Endodermal cell (in vitro differentiated cells): ENCODE measurements at regions not wholly inside any gene's neighbourhood (a gene's known extent, or its start where the extent isn't known, plus 50 kb on each side); places are given as distances from the start of the nearest gene placed in this dataset.

ENCODE experiments used
- DNase-seq: peaks from one replicate; pipeline ENCODE4 v3.0.0-alpha.2; 2017
- H3K27ac ChIP-seq: 2 replicates; pipeline ENCODE4 v1.5.1; 2013; ENCODE audit warnings: mild to moderate bottlenecking, low read depth, low read length, moderate library complexity
- H3K27me3 ChIP-seq: 2 replicates; pipeline ENCODE4 v1.6.1; 2013; ENCODE audit warnings: mild to moderate bottlenecking, low read length, moderate library complexity; ENCODE audit not compliant: insufficient read depth, control insufficient read depth, poor library complexity, severe bottlenecking
- H3K36me3 ChIP-seq: 2 replicates; pipeline ENCODE4 v1.7.0; 2013; ENCODE audit warnings: mild to moderate bottlenecking, low read length, moderate library complexity; ENCODE audit not compliant: control insufficient read depth, insufficient read depth
- H3K4me1 ChIP-seq: one replicate; pipeline ENCODE4 v1.7.0; 2013; ENCODE audit warnings: low read length; ENCODE audit not compliant: control insufficient read depth, insufficient read depth
- H3K4me3 ChIP-seq: 2 replicates; pipeline ENCODE4 v1.5.1; 2013; ENCODE audit warnings: mild to moderate bottlenecking, low read length, moderate library complexity
- H3K9ac ChIP-seq: 2 replicates; pipeline ENCODE4 v1.6.1; 2013; ENCODE audit warnings: mild to moderate bottlenecking, low read length, moderate library complexity; ENCODE audit not compliant: poor library complexity, severe bottlenecking; ENCODE audit errors: extremely low read depth
- H3K9me3 ChIP-seq: 2 replicates; pipeline ENCODE4 v1.6.1; 2013; ENCODE audit warnings: mild to moderate bottlenecking, low read length, moderate library complexity; ENCODE audit not compliant: control insufficient read depth
- H3K27ac Mint-ChIP-seq: 2 replicates; pipeline ENCODE4 v1.8.0; 2020; ENCODE audit warnings: mixed read lengths
- H3K27me3 Mint-ChIP-seq: 2 replicates; pipeline ENCODE4 v1.8.0; 2021; ENCODE audit warnings: mild to moderate bottlenecking, mixed read lengths; ENCODE audit not compliant: insufficient read depth
- H3K36me3 Mint-ChIP-seq: 2 replicates; pipeline ENCODE4 v1.8.0; 2020; ENCODE audit warnings: low read depth, mixed read lengths
- H3K4me1 Mint-ChIP-seq: 2 replicates; pipeline ENCODE4 v1.8.0; 2020; ENCODE audit warnings: mixed read lengths
- H3K4me3 Mint-ChIP-seq: 2 replicates; pipeline ENCODE4 v1.8.0; 2020; ENCODE audit warnings: mild to moderate bottlenecking, moderate library complexity, mixed read lengths
- H3K9me3 Mint-ChIP-seq: 2 replicates; pipeline ENCODE4 v1.8.0; 2020; ENCODE audit warnings: mild to moderate bottlenecking, mixed read lengths
- WGBS, 2 experiments: methylation state at CpG; one replicate each; pipeline versions ENCODE4 v1.1.5 to v1.1.7; 2013; ENCODE audit warnings: missing lambda C conversion rate in 2 of 2, mixed read lengths in 1 of 2; ENCODE audit not compliant: insufficient coverage in 1 of 2, insufficient read length in 1 of 2; 5-methylcytosine and 5-hydroxymethylcytosine counted together
- TF ChIP-seq, protein P1 (sequence below): fragments of 200-600 bp; sonication (generic); conservative IDR thresholded peaks from 2 replicates; pipeline ENCODE4 v1.5.0; 2021; ENCODE audit warnings: antibody characterized with exemption, mild to moderate bottlenecking

DNA sequence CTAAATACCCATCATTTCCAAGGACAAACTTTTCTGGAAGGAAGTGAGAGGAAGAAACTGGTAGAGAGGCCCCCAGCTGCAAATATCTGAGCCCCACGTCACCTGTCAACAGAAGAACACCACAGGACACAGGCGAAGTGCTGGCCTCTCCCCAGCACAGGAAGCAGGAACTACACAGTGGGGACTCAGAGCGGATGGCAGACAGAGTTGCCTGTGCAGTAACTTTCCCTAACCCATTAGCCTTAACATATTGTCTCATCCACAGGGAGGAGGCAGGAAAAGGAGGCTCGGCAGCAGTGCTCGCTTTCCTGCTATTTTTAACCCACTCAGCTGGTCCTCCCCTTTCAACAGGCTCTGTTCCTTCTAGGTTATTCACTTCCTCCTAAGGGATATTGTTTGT lies 111.5 kb upstream of the TMPO start:
- Mint-ChIP-seq H3K27me3 (no peaks in the 10 kb centered on the region), H3K4me1 (peaks cover 31% of the 10 kb centered on the region), H3K27ac (no peak overlapping the region), H3K36me3 (no peaks in the 10 kb centered on the region), H3K9me3 (peaks cover 17% of the 10 kb centered on the region), H3K4me3 (no peak overlapping the region)
- peaks cover 15% of the 10 kb centered on the region for H3K4me1 ChIP-seq
- H3K9me3 ChIP-seq, result peaks cover 7% of the 10 kb centered on the region
- no peak for DNase-seq
- H3K9ac ChIP-seq, result no peak overlapping the region
- no peak overlapping the region for H3K4me3 ChIP-seq
- no peaks in the 10 kb centered on the region for H3K36me3 ChIP-seq
- TF ChIP-seq, protein P1, sequence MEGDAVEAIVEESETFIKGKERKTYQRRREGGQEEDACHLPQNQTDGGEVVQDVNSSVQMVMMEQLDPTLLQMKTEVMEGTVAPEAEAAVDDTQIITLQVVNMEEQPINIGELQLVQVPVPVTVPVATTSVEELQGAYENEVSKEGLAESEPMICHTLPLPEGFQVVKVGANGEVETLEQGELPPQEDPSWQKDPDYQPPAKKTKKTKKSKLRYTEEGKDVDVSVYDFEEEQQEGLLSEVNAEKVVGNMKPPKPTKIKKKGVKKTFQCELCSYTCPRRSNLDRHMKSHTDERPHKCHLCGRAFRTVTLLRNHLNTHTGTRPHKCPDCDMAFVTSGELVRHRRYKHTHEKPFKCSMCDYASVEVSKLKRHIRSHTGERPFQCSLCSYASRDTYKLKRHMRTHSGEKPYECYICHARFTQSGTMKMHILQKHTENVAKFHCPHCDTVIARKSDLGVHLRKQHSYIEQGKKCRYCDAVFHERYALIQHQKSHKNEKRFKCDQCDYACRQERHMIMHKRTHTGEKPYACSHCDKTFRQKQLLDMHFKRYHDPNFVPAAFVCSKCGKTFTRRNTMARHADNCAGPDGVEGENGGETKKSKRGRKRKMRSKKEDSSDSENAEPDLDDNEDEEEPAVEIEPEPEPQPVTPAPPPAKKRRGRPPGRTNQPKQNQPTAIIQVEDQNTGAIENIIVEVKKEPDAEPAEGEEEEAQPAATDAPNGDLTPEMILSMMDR, result no peak
- H3K27me3 ChIP-seq, result no peaks in the 10 kb centered on the region
- no peak overlapping the region for H3K27ac ChIP-seq
- 85% methylated on average over 5 of the region's 5 CpGs; no CpG with 5 or more reads in 1 of the 2 experiments for WGBS, 2 experiments

DNA sequence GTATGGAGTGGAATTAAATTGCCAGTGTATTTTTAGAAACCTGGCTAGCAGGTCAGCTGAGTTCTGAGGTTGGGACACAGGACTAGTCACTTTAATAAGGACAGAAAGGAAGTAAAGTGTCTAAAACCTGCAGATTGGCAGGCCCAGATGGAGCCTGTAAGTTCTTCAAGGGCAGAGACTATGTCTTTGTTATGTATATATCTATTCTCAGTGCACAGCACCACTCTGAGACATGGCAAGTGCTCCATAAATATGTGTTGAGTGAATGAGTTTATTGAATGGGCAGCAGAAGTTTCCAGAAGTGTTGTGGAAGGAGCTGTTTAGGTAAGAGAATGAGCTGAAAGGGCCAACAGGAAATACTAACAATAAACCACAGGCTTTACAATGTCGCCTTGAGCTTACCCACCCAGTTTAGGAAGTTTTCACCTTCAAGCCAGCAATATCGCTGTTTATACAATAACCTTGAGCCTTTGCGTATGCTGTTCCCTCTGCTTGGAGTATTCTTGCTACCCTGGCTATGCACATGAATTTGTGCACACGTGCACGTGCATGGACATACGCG lies 109.5 kb upstream of the TMPO start:
- Mint-ChIP-seq H3K27me3 (no peaks in the 10 kb centered on the region), H3K27ac (no peak overlapping the region), H3K4me3 (no peak overlapping the region), H3K4me1 (peaks cover 17% of the 10 kb centered on the region), H3K9me3 (peaks cover 22% of the 10 kb centered on the region), H3K36me3 (no peaks in the 10 kb centered on the region)
- H3K27me3 ChIP-seq, result no peaks in the 10 kb centered on the region
- peaks cover 19% of the 10 kb centered on the region for H3K9me3 ChIP-seq
- no peak for DNase-seq
- peaks cover 8% of the 10 kb centered on the region for H3K4me1 ChIP-seq
- 93 to 97% methylated on average over 7 of the region's 7 CpGs for WGBS, 2 experiments
- H3K9ac ChIP-seq, result no peak overlapping the region
- no peaks in the 10 kb centered on the region for H3K36me3 ChIP-seq
- TF ChIP-seq, protein P1, result no peak
- H3K27ac ChIP-seq, result no peak overlapping the region
- no peak overlapping the region for H3K4me3 ChIP-seq

DNA sequence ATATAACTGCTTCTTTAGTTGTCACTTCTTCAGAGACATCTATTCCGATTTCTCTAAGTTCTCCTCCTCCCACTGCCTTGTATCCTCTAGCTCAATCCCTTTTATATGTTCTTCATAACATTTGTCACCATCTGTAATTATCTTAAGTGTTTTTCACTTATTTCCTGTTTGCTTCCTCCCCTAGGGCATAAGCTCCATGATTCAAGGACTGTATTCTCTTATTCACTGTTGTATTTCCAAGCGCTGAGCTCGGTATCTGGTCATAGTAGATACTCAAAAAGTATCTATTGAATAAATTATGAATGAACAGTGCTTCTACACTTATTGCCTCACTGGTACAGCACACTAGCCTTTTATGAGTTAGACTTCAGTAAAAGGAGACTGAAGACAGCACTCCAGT lies 109.0 kb upstream of the TMPO start:
- Histone ChIP-seq H3K9ac (no peak overlapping the region), H3K4me3 (no peak overlapping the region), H3K36me3 (no peaks in the 10 kb centered on the region), H3K27ac (no peak overlapping the region), H3K4me1 (peaks cover 7% of the 10 kb centered on the region), H3K9me3 (peaks cover 20% of the 10 kb centered on the region), H3K27me3 (no peaks in the 10 kb centered on the region)
- Mint-ChIP-seq H3K36me3 (no peaks in the 10 kb centered on the region), H3K4me3 (no peak overlapping the region), H3K9me3 (peaks cover 22% of the 10 kb centered on the region), H3K27me3 (no peaks in the 10 kb centered on the region), H3K4me1 (peaks cover 16% of the 10 kb centered on the region), H3K27ac (no peak overlapping the region)
- DNase-seq, result no peak
- TF ChIP-seq, protein P1, result no peak
- 97 to 100% methylated on average over 1 to 3 of the region's 3 CpGs for whole genome bisulfite sequencing, 2 experiments
